Testis (tissue), 2 donors: ENCODE measurements at regions not wholly inside any gene's neighbourhood (a gene's known extent, or its start where the extent isn't known, plus 50 kb on each side); places are given as distances from the start of the nearest gene placed in this dataset.

ENCODE experiments used
- CTCF ChIP-seq, 3 experiments: fragments of 450-650 bp in 2 of 3; fragments of 200-600 bp in 1 of 3; sonication (generic) in 1 of 3; IDR thresholded peaks; one replicate each; pipeline ENCODE4 v1.5.1; 2016 to 2019; ENCODE audit warnings: antibody characterized with exemption in 3 of 3, mild to moderate bottlenecking in 2 of 3, moderate library complexity in 1 of 3
- POLR2A ChIP-seq: fragments of 450-650 bp; IDR thresholded peaks from one replicate; pipeline ENCODE4 v1.6.1; 2017; ENCODE audit warnings: antibody characterized with exemption, mild to moderate bottlenecking, moderate library complexity

DNA sequence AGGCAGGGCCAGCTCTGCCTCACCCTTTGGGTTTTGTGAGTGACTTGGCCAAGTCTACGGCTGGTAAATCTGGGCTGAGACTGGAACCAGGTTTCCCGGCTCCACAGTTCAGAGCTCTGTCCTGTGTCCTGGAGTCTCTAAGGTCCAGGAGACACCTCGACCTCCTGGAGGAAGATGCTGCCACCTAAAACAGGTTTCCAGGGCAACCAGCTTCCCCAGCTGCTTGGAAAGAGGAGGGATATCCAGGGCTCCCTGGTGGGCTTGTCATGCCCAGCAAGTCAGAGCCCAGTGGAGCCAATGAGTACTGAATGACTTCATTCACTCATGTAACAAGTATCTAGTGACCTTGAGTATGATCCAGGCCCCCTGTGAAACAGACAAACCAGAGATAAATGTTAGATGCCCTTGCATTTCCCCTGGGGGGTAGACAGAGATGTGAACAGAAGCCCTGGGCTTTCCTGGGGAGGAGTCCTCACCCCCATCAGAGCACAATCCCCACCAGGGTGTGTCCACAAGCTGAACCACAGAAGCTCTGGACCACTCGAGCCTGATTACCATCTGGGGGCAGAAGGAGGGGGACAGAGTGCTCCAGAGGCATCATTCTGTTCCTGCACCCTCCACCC, 181.2 kb upstream of the RAB4A start:
- TF ChIP-seq CTCF (IDR thresholded peaks at IDR 0.05): no peak
- TF ChIP-seq POLR2A: no peak
